PC-3 (cell line): ENCODE measurements at regions not wholly inside any gene's neighbourhood (a gene's known extent, or its start where the extent isn't known, plus 50 kb on each side); places are given as distances from the start of the nearest gene placed in this dataset.
A peak's percentile ranks its signal among the peaks of the same experiment; 100 is the strongest.

ENCODE experiments used
- ATAC-seq: fragments of 200-7000 bp; cut with Tn5 transposase; 2 replicates; pipeline ENCODE4 v1.9.1; 2020; ENCODE audit warnings: mild to moderate bottlenecking, moderate library complexity
- BruUV-seq: library from RNA; stranded (reverse); fragments of 400-500 nt; replicated peaks from 2 replicates; lab custom pipeline; 2021; lab: Mats Ljungman, UMichigan
- CTCF ChIA-PET: fragments of 300-600 bp; sonication (Branson Sonifier 250); formaldehyde crosslinking; loops from one replicate; lab custom pipeline; 2022; ENCODE audit warnings: antibody characterized with exemption; lab: Charles Lee
- POLR2A ChIA-PET: fragments of 300-600 bp; sonication (Branson Sonifier 250); formaldehyde crosslinking; loops from one replicate; lab custom pipeline; 2022; ENCODE audit warnings: antibody characterized with exemption; ENCODE audit not compliant: unreplicated experiment; lab: Charles Lee
- DNase-seq: peaks from one replicate; pipeline ENCODE4 v3.0.0-alpha.2; 2015
- H2AFZ ChIP-seq: fragments of 300-600 bp; sonication (generic); 2 replicates; pipeline ENCODE4 v1.6.0; 2016; ENCODE audit warnings: antibody characterized with exemption, low read length
- H3F3A ChIP-seq: fragments of 300-600 bp; sonication (generic); one replicate; pipeline ENCODE4 v1.6.0; 2017; ENCODE audit warnings: antibody characterized with exemption, low read length, control low read depth, mild to moderate bottlenecking; ENCODE audit not compliant: unreplicated experiment
- H3K27ac ChIP-seq: fragments of 300-600 bp; sonication (generic); 2 replicates; pipeline ENCODE4 v1.5.1; 2016; ENCODE audit warnings: mild to moderate bottlenecking, low read length
- H3K27me3 ChIP-seq: fragments of 300-600 bp; sonication (generic); 2 replicates; pipeline ENCODE4 v1.6.1; 2016; ENCODE audit warnings: low read length, mixed read lengths
- H3K36me3 ChIP-seq: fragments of 300-600 bp; sonication (generic); 2 replicates; pipeline ENCODE4 v1.6.1; 2016; ENCODE audit warnings: low read depth, mixed run types, low read length, mixed read lengths
- H3K4me1 ChIP-seq: fragments of 300-600 bp; sonication (generic); 2 replicates; pipeline ENCODE4 v1.5.1; 2016; ENCODE audit warnings: low read length; ENCODE audit not compliant: insufficient read depth
- H3K4me2 ChIP-seq: fragments of 300-600 bp; sonication (generic); 2 replicates; pipeline ENCODE4 v1.6.0; 2016; ENCODE audit warnings: low read length
- H3K4me3 ChIP-seq: fragments of 300-600 bp; sonication (generic); 2 replicates; pipeline ENCODE4 v1.5.1; 2016; ENCODE audit warnings: mild to moderate bottlenecking, low read length, mixed read lengths
- H3K79me2 ChIP-seq: fragments of 300-600 bp; sonication (generic); 2 replicates; pipeline ENCODE4 v1.6.1; 2017; ENCODE audit warnings: low read length, mixed read lengths
- H3K9ac ChIP-seq: fragments of 300-600 bp; sonication (generic); 2 replicates; pipeline ENCODE4 v1.6.0; 2016; ENCODE audit warnings: mild to moderate bottlenecking, low read length
- H3K9me2 ChIP-seq: fragments of 300-600 bp; sonication (generic); replicated peaks from 2 replicates; pipeline ENCODE4 v1.6.1; 2016; ENCODE audit warnings: mixed run types, low read length, mixed read lengths
- H3K9me3 ChIP-seq: fragments of 300-600 bp; sonication (generic); 2 replicates; pipeline ENCODE4 v1.6.1; 2016; ENCODE audit warnings: low read length, mixed read lengths
- H4K20me1 ChIP-seq: fragments of 300-600 bp; sonication (generic); 2 replicates; pipeline ENCODE4 v1.6.1; 2016; ENCODE audit warnings: low read length, mixed read lengths
- CTCF ChIP-seq: fragments of 300-600 bp; sonication (generic); conservative IDR thresholded peaks from 2 replicates; pipeline ENCODE4 v1.5.1; 2017; ENCODE audit warnings: antibody characterized with exemption, low read depth, mild to moderate bottlenecking, low read length
- EZH2 ChIP-seq: fragments of 300-600 bp; sonication (generic); IDR thresholded peaks from one replicate; pipeline ENCODE4 v1.6.1; 2017; ENCODE audit warnings: antibody characterized with exemption, mild to moderate bottlenecking, low read length; ENCODE audit not compliant: unreplicated experiment
- EZH2phosphoT487 ChIP-seq: fragments of 300-600 bp; sonication (generic); IDR thresholded peaks from 2 replicates; pipeline ENCODE4 v1.6.1; 2018; ENCODE audit warnings: mild to moderate bottlenecking, antibody characterized with exemption, low read length, borderline replicate concordance
- intact Hi-C: fragments of 100-400 bp; cut with micrococcal nuclease; formaldehyde crosslinking; loops from 2 replicates; pipeline ENCODE4 v1.9.0; 2023

GRCh38 chr11:70735976-70736375 lies 337.6 kb downstream of the CTTN start:
- TF ChIP-seq EZH2 (no peak), EZH2phosphoT487 (no peak), CTCF (0 out of 2 replicates have a peak, but pooled peaks have one; percentile 11)
- H3K36me3 ChIP-seq, result no peaks in the 10 kb centered on the region
- no peaks in the 10 kb centered on the region for H3K9me2 ChIP-seq
- no peak for ATAC-seq
- BruUV-seq, result no TSS peak
- no peak overlapping the region for H3K4me2 ChIP-seq
- H3K4me3 ChIP-seq, result no peak overlapping the region
- intact Hi-C loops, result no loop called here
- no peaks in the 10 kb centered on the region for H3K27me3 ChIP-seq
- no peaks in the 10 kb centered on the region for H4K20me1 ChIP-seq
- no peaks in the 10 kb centered on the region for H3F3A ChIP-seq
- H3K27ac ChIP-seq, result no peak overlapping the region
- POLR2A ChIA-PET, result no interaction called here
- H3K9me3 ChIP-seq, result no peaks in the 10 kb centered on the region
- H3K9ac ChIP-seq, result no peak overlapping the region
- H3K4me1 ChIP-seq, result no peaks in the 10 kb centered on the region
- CTCF ChIA-PET, result interaction anchor here (0.6 kb wide), 1 partner anchor 769 kb away, joined by 3 read pairs; no protein-coding TSS in a partner anchor
- DNase-seq, result no peak
- no peak overlapping the region for H2AFZ ChIP-seq
- H3K79me2 ChIP-seq, result no peaks in the 10 kb centered on the region

- Histone ChIP-seq H3K9me2 (no peaks in the 10 kb centered on the region), H3K27me3 (no peaks in the 10 kb centered on the region), H3K4me1 (no peaks in the 10 kb centered on the region), H3K79me2 (no peaks in the 10 kb centered on the region), H3K9me3 (no peaks in the 10 kb centered on the region), H3K36me3 (no peaks in the 10 kb centered on the region), H3K4me3 (no peak overlapping the region), H4K20me1 (no peaks in the 10 kb centered on the region), H3K9ac (no peak overlapping the region), H2AFZ (no peak overlapping the region), H3K4me2 (no peak overlapping the region), H3F3A (no peaks in the 10 kb centered on the region), H3K27ac (no peak overlapping the region)
- DNase-seq (no peak), ATAC-seq (no peak)
- ChIA-PET POLR2A (no interaction called here), CTCF (interaction anchor here (0.6 kb wide), 1 partner anchor 769 kb away, joined by 3 read pairs; no protein-coding TSS in a partner anchor)
- no TSS peak for BruUV-seq
- no peak for TF ChIP-seq CTCF
- no peak for TF ChIP-seq EZH2
- TF ChIP-seq EZH2phosphoT487, result no peak
- intact Hi-C loops, result no loop called here
Measured at GRCh38 chr11:70736461-70736860, 338.1 kb downstream of the CTTN start.

GRCh38 chr11:70736937-70737640 lies 338.8 kb downstream of the CTTN start:
- H3F3A ChIP-seq, result no peaks in the 10 kb centered on the region
- no peak overlapping the region for H2AFZ ChIP-seq
- H3K9me2 ChIP-seq, result no peaks in the 10 kb centered on the region
- H3K9me3 ChIP-seq, result no peaks in the 10 kb centered on the region
- H3K4me3 ChIP-seq, result no peak overlapping the region
- no peaks in the 10 kb centered on the region for H3K36me3 ChIP-seq
- DNase-seq (no peak), ATAC-seq (no peak)
- CTCF ChIA-PET, result no interaction called here
- no peaks in the 10 kb centered on the region for H3K27me3 ChIP-seq
- BruUV-seq, result no TSS peak
- TF ChIP-seq EZH2, result no peak
- TF ChIP-seq EZH2phosphoT487, result no peak
- no peak for TF ChIP-seq CTCF
- POLR2A ChIA-PET, result no interaction called here
- H3K27ac ChIP-seq, result no peak overlapping the region
- H3K4me1 ChIP-seq, result no peaks in the 10 kb centered on the region
- H3K4me2 ChIP-seq, result no peak overlapping the region
- intact Hi-C loops, result no loop called here
- H3K9ac ChIP-seq, result no peak overlapping the region
- H3K79me2 ChIP-seq, result no peaks in the 10 kb centered on the region
- no peaks in the 10 kb centered on the region for H4K20me1 ChIP-seq
